Upper lobe of left lung (tissue), 6 donors: ENCODE measurements at regions not wholly inside any gene's neighbourhood (a gene's known extent, or its start where the extent isn't known, plus 50 kb on each side); places are given as distances from the start of the nearest gene placed in this dataset.
"Not testable (repeated sequence)": the region's sequence is repeated elsewhere in the genome, so short reads cannot be mapped to it uniquely, and the experiment has no call there.

Source experiments
- ATAC-seq, 2 donors: fragments of 200-7000 bp; cut with Tn5 transposase; one replicate each; pipeline ENCODE4 v1.9.1; 2022; ENCODE audit warnings: mild to moderate bottlenecking in 2 of 2, moderate library complexity in 2 of 2; ENCODE audit not compliant: low FRiP score in 2 of 2
- DNase-seq, 2 donors: peaks; one replicate each; pipeline ENCODE4 v3.0.0-alpha.2; 2019 to 2020
- H3K27ac ChIP-seq, 4 donors: fragments of 200-600 bp; sonication (generic); one replicate each; pipeline ENCODE4 v1.5.1; 2016 to 2019
- H3K27me3 ChIP-seq, 4 donors: fragments of 200-600 bp; sonication (generic); one replicate each; pipeline ENCODE4 v1.5.1; 2017 to 2019
- H3K36me3 ChIP-seq, 4 donors: fragments of 200-600 bp; sonication (generic); one replicate each; pipeline ENCODE4 v1.5.1; 2016 to 2019
- H3K4me1 ChIP-seq, 4 donors: fragments of 200-600 bp; sonication (generic); one replicate each; pipeline ENCODE4 v1.5.1; 2018 to 2019
- H3K4me3 ChIP-seq, 4 donors: fragments of 200-600 bp; sonication (generic); one replicate each; pipeline ENCODE4 v1.5.1; 2017 to 2019; ENCODE audit warnings: mild to moderate bottlenecking in 2 of 4, moderate library complexity in 1 of 4
- H3K9me3 ChIP-seq, 4 donors: fragments of 200-600 bp; sonication (generic); one replicate each; pipeline ENCODE4 v1.5.1; 2018 to 2019
- EP300 ChIP-seq, 4 donors: sonication (generic); formaldehyde crosslinking; IDR thresholded peaks; one replicate each; pipeline ENCODE4 v1.5.1; 2017; ENCODE audit warnings: antibody characterized with exemption in 4 of 4, control low read depth in 2 of 4
- POLR2A ChIP-seq, 4 donors: fragments of 450-650 bp; IDR thresholded peaks; one replicate each; pipeline ENCODE4 v1.5.1; 2016 to 2017; ENCODE audit warnings: antibody characterized with exemption in 4 of 4, mild to moderate bottlenecking in 2 of 4
- POLR2AphosphoS5 ChIP-seq, 2 donors: sonication (generic); formaldehyde crosslinking; IDR thresholded peaks; one replicate each; pipeline ENCODE4 v1.5.1; 2017; ENCODE audit warnings: antibody characterized with exemption in 2 of 2
- WGBS, 2 donors: methylation state at CpG; one replicate each; pipeline ENCODE4 v1.1.5; 2017 to 2018; 5-methylcytosine and 5-hydroxymethylcytosine counted together
- TF ChIP-seq, protein P1 (sequence below), 6 experiments: fragments of 450-650 bp in 4 of 6; fragments of 200-600 bp in 2 of 6; sonication (generic) in 2 of 6; IDR thresholded peaks; one replicate each; pipeline ENCODE4 v1.5.1; 2016 to 2019; ENCODE audit warnings: antibody characterized with exemption in 6 of 6
- donor health status: DM: no; HTN: no; CAD: no; lungs with moderate emphysema.
- donor health status: DM: no; HTN: yes; CAD: no; lungs with severe emphysema.

DNA sequence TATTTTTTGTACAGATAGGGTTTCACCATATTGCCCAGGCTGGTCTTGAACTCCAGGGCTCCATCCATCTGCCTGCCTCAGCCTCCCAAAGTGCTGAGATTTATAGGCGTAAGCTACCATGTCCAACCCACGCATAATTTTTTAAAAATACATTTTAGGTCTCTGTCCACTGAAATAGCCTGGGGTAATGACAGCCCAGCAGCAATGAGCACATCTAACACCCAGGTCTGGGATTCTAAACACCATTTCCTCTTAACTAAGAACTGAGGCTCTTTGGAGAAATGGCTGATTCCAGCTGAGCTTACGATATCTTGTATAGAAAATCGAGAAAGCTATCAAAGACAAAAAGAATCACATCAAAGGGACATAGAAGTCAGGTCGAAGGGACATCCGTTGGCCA is 245.3 kb downstream of the PARN start:
- TF ChIP-seq, protein P1, sequence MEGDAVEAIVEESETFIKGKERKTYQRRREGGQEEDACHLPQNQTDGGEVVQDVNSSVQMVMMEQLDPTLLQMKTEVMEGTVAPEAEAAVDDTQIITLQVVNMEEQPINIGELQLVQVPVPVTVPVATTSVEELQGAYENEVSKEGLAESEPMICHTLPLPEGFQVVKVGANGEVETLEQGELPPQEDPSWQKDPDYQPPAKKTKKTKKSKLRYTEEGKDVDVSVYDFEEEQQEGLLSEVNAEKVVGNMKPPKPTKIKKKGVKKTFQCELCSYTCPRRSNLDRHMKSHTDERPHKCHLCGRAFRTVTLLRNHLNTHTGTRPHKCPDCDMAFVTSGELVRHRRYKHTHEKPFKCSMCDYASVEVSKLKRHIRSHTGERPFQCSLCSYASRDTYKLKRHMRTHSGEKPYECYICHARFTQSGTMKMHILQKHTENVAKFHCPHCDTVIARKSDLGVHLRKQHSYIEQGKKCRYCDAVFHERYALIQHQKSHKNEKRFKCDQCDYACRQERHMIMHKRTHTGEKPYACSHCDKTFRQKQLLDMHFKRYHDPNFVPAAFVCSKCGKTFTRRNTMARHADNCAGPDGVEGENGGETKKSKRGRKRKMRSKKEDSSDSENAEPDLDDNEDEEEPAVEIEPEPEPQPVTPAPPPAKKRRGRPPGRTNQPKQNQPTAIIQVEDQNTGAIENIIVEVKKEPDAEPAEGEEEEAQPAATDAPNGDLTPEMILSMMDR (IDR thresholded peaks at IDR 0.05), result no peak
- TF ChIP-seq EP300 (IDR thresholded peaks at IDR 0.05), result no peak
- no peak for TF ChIP-seq POLR2A (IDR thresholded peaks at IDR 0.05)
- no peak for TF ChIP-seq POLR2AphosphoS5 (IDR thresholded peaks at IDR 0.05)
- no peak overlapping the region for H3K27ac ChIP-seq
- no peaks in the 10 kb centered on the region for H3K27me3 ChIP-seq
- no peaks in the 10 kb centered on the region for H3K4me1 ChIP-seq
- 92 to 93% methylated on average over 6 of the region's 6 CpGs for WGBS, 2 donors
- no peak for ATAC-seq
- H3K9me3 ChIP-seq, result no peaks in the 10 kb centered on the region
- H3K4me3 ChIP-seq, result no peak overlapping the region
- DNase-seq, result no peak
- H3K36me3 ChIP-seq, result no peaks in the 10 kb centered on the region

DNA sequence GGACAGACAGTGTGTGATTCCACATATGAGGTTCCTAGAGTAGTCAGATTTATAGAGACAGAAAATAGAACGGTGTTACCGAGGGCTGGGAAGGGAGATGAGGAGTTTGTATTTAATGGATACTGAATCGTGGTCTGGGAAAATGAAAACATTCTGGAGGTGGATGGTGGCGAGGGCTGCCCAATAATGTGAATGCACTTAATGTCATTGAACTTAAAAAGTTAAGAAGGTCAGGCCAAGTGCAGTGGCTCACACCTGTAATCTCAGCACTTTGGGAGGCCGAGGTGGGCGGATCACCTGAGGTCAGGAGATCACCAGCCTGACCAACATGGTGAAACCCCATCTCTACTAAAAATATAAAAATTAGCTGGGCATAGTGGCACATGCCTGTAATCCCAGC is 246.2 kb downstream of the PARN start:
- H3K27me3 ChIP-seq, H3K9me3 ChIP-seq, H3K36me3 ChIP-seq, H3K4me1 ChIP-seq, DNase-seq, ATAC-seq, H3K27ac ChIP-seq, H3K4me3 ChIP-seq: not testable (repeated sequence)
- WGBS, 2 donors, result 82 to 95% methylated on average over 6 of the region's 6 CpGs

DNA sequence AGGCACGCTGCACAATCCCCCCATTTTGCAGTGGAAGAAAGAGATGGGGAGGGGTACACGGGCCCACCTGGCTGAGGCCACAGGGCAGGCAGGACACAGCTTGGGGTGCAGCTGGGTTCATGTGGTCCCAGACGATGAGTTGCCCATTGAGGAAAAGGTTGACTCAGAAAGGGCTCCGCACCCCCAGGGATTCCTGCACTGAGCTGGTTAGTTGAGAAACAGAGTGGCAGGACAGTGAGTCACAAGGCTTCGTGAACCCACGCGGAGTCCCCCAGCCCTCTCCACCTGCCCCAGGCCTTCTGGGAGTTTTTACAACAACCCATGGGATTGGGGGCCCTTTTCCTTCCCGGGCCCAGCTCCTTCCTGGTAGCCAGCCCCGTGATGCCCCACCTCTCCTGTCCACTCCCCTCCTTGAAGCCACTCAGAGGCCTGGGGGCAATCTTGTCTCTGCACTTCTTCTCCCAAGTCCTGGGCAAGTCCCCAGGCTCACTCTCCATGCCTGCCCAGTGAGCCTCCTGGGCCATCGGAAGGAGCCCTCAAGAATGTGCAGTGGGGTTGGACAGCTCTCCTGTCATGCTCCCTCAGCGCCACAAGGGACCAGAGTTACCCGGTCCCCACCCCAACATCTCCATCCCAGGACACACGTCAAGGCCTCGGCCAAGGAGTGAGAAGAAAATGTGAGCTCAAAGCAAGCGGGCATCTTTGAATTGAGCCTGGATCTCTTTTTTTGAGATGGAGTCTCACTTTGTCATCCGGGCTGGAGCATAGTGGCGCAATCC is 251.2 kb downstream of the PARN start:
- TF ChIP-seq POLR2A (IDR thresholded peaks at IDR 0.05), result no peak
- TF ChIP-seq, protein P1 (IDR thresholded peaks at IDR 0.05), result no peak
- no peak for TF ChIP-seq POLR2AphosphoS5 (IDR thresholded peaks at IDR 0.05)
- no peak for TF ChIP-seq EP300 (IDR thresholded peaks at IDR 0.05)

DNA sequence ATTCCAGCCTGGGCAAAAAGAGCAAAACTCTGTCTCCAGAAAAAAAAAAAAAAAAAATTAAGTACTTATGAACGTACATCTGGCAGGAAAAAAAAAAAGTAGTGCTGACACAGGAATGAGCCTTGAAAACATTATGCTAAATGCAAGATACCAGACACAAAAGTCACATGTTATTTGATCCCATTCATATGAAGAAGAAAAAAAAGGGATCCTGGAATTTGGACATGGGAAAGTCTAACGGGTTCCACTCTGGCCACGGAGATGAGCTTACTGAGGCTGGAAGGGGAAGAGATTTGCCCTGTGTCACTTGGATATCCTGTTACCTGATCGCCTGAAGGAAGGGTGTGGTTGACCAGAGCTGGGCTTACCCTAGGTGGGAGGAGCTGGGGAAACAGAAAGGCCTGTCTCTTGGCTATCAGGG is 251.9 kb downstream of the PARN start:
- Histone ChIP-seq H3K9me3 (no peaks in the 10 kb centered on the region), H3K27ac (no peak overlapping the region)
- ATAC-seq, result no peak

More for the DNA sequence above, 251.2 kb downstream of the PARN start:
- Histone ChIP-seq H3K36me3 (no peaks in the 10 kb centered on the region), H3K4me3 (no peak overlapping the region), H3K4me1 (no peaks in the 10 kb centered on the region), H3K27ac (no peak overlapping the region), H3K9me3 (no peaks in the 10 kb centered on the region), H3K27me3 (no peaks in the 10 kb centered on the region)
- ATAC-seq, result peak in 1 of 2 donors; percentile 69
- DNase-seq, result no peak
- 88 to 91% methylated on average over 10 to 17 of the region's 17 CpGs for WGBS, 2 donors

DNA sequence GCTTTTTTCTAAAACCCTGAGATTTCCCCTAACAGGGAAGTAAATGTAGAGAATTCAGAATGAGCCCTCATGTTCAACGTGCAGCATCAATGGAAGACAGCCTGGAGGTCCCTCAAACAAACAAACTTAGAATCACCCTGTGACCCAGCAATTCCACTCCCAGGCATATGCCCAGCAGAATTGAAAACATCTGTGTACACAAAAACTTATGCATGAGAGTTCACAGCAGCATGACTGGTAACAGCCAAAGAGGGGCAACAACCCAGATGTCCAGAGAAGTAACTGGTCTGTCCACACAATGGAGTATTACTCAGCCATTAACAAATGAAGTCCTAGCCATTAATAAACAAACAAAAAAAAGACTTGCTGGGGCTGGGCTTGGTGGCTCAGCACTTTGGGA is 252.7 kb downstream of the PARN start:
- 31 to 57% methylated on average over 1 of the region's 1 CpG for WGBS, 2 donors
- no peak for DNase-seq
- Histone ChIP-seq H3K36me3 (no peaks in the 10 kb centered on the region), H3K27me3 (no peaks in the 10 kb centered on the region), H3K4me3 (no peak overlapping the region), H3K9me3 (no peaks in the 10 kb centered on the region), H3K4me1 (no peaks in the 10 kb centered on the region), H3K27ac (no peak overlapping the region)
- TF ChIP-seq, protein P1 (IDR thresholded peaks at IDR 0.05), result no peak
- no peak for TF ChIP-seq POLR2A (IDR thresholded peaks at IDR 0.05)
- TF ChIP-seq POLR2AphosphoS5 (IDR thresholded peaks at IDR 0.05), result no peak
- TF ChIP-seq EP300 (IDR thresholded peaks at IDR 0.05), result no peak
- no peak for ATAC-seq

More for the DNA sequence above, 251.9 kb downstream of the PARN start:
- Histone ChIP-seq H3K4me1 (no peaks in the 10 kb centered on the region), H3K4me3 (no peak overlapping the region), H3K27me3 (no peaks in the 10 kb centered on the region), H3K36me3 (no peaks in the 10 kb centered on the region)
- DNase-seq, result no peak
- 33 to 39% methylated on average over 4 of the region's 4 CpGs for WGBS, 2 donors
- TF ChIP-seq, protein P1 (IDR thresholded peaks at IDR 0.05), result no peak
- TF ChIP-seq POLR2AphosphoS5 (IDR thresholded peaks at IDR 0.05) (no peak), POLR2A (IDR thresholded peaks at IDR 0.05) (no peak), EP300 (IDR thresholded peaks at IDR 0.05) (no peak)
